GM12878 (cell line): ENCODE measurements at regions not wholly inside any gene's neighbourhood (a gene's known extent, or its start where the extent isn't known, plus 50 kb on each side); places are given as distances from the start of the nearest gene placed in this dataset.

Source experiments
- FOXK2 ChIP-seq: fragments of 450-650 bp; IDR thresholded peaks from 2 replicates; pipeline ENCODE4 v1.6.1; 2017; ENCODE audit warnings: mild to moderate bottlenecking, moderate library complexity
- GABPA ChIP-seq: IDR thresholded peaks from 2 replicates; pipeline ENCODE4 v1.6.1; 2014; ENCODE audit warnings: antibody characterized with exemption, low read depth, mild to moderate bottlenecking, inconsistent platforms
- JUND ChIP-seq: IDR thresholded peaks from 2 replicates; pipeline ENCODE4 v1.6.1; 2012; ENCODE audit warnings: low read depth, mild to moderate bottlenecking, low read length, improper control_type of control experiment, moderate library complexity
- PAX5 ChIP-seq: IDR thresholded peaks from 2 replicates; pipeline ENCODE4 v1.6.1; 2011; ENCODE audit warnings: low read depth, low read length, borderline replicate concordance
- TCF3 ChIP-seq: IDR thresholded peaks from 2 replicates; pipeline ENCODE4 v1.6.1; 2012; ENCODE audit warnings: low read depth, mild to moderate bottlenecking, low read length, borderline replicate concordance; ENCODE audit not compliant: insufficient read depth
- WRNIP1 ChIP-seq: IDR thresholded peaks from 2 replicates; pipeline ENCODE4 v1.6.1; 2011; ENCODE audit warnings: low read depth, low read length, improper control_type of control experiment, borderline replicate concordance
- ZNF217 ChIP-seq: fragments of 450-650 bp; IDR thresholded peaks from 2 replicates; pipeline ENCODE4 v1.6.1; 2017; ENCODE audit warnings: antibody characterized with exemption, mild to moderate bottlenecking
- ZSCAN29 ChIP-seq: fragments of 450-650 bp; IDR thresholded peaks from 2 replicates; pipeline ENCODE4 v1.6.1; 2017; ENCODE audit warnings: mild to moderate bottlenecking, moderate library complexity
- TF ChIP-seq, protein P1 (sequence below): IDR thresholded peaks from 2 replicates; pipeline ENCODE4 v1.6.1; 2011; ENCODE audit warnings: borderline replicate concordance, low read depth, mild to moderate bottlenecking, moderate library complexity, mixed read lengths, low read length; ENCODE audit not compliant: insufficient read depth; ENCODE audit errors: extremely low read length
- TF ChIP-seq, protein P2 (sequence below): fragments of 450-650 bp; IDR thresholded peaks from 2 replicates; pipeline ENCODE4 v1.6.1; 2017; ENCODE audit warnings: low read depth, mild to moderate bottlenecking, moderate library complexity
- TF ChIP-seq, protein P3 (sequence below): fragments of 450-650 bp; IDR thresholded peaks from 2 replicates; pipeline ENCODE4 v1.6.1; 2017; ENCODE audit warnings: antibody characterized with exemption, mild to moderate bottlenecking, moderate library complexity
- TF ChIP-seq, protein P4 (sequence below): IDR thresholded peaks from 2 replicates; pipeline ENCODE4 v1.6.1; 2012; ENCODE audit warnings: low read depth, low read length, improper control_type of control experiment
- TF ChIP-seq, protein P5 (sequence below): fragments of 450-650 bp; formaldehyde crosslinking; IDR thresholded peaks from 2 replicates; pipeline ENCODE4 v1.5.0; 2022; ENCODE audit warnings: mild to moderate bottlenecking, missing genetic modification characterization

DNA sequence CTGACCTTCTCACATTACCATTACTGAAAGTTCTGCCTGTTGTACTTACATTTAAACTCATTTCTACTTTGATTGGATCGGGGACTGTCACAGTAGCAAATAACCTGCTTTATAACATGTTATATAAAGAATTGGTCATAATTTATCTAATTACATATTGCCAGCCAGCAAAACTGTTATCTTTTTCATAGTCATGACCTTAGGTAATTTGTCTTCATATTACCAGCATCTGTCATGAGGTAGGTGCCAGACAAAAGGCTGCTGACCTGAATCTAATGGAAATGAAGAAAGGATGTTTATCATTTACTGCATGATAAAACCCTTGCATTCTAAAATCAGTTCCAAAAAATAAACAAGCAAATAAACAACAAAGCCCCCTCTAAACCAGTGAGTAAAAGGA lies 89.4 kb upstream of the LRP1B start (continued):
- TF ChIP-seq, protein P1, sequence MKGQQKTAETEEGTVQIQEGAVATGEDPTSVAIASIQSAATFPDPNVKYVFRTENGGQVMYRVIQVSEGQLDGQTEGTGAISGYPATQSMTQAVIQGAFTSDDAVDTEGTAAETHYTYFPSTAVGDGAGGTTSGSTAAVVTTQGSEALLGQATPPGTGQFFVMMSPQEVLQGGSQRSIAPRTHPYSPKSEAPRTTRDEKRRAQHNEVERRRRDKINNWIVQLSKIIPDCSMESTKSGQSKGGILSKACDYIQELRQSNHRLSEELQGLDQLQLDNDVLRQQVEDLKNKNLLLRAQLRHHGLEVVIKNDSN, result no peak
- TF ChIP-seq PAX5 (no peak), JUND (no peak), ZSCAN29 (no peak), ZNF217 (no peak), GABPA (no peak), WRNIP1 (no peak), TCF3 (no peak), FOXK2 (no peak)
- TF ChIP-seq, protein P2, sequence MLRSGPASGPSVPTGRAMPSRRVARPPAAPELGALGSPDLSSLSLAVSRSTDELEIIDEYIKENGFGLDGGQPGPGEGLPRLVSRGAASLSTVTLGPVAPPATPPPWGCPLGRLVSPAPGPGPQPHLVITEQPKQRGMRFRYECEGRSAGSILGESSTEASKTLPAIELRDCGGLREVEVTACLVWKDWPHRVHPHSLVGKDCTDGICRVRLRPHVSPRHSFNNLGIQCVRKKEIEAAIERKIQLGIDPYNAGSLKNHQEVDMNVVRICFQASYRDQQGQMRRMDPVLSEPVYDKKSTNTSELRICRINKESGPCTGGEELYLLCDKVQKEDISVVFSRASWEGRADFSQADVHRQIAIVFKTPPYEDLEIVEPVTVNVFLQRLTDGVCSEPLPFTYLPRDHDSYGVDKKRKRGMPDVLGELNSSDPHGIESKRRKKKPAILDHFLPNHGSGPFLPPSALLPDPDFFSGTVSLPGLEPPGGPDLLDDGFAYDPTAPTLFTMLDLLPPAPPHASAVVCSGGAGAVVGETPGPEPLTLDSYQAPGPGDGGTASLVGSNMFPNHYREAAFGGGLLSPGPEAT, result no peak
- TF ChIP-seq, protein P3, sequence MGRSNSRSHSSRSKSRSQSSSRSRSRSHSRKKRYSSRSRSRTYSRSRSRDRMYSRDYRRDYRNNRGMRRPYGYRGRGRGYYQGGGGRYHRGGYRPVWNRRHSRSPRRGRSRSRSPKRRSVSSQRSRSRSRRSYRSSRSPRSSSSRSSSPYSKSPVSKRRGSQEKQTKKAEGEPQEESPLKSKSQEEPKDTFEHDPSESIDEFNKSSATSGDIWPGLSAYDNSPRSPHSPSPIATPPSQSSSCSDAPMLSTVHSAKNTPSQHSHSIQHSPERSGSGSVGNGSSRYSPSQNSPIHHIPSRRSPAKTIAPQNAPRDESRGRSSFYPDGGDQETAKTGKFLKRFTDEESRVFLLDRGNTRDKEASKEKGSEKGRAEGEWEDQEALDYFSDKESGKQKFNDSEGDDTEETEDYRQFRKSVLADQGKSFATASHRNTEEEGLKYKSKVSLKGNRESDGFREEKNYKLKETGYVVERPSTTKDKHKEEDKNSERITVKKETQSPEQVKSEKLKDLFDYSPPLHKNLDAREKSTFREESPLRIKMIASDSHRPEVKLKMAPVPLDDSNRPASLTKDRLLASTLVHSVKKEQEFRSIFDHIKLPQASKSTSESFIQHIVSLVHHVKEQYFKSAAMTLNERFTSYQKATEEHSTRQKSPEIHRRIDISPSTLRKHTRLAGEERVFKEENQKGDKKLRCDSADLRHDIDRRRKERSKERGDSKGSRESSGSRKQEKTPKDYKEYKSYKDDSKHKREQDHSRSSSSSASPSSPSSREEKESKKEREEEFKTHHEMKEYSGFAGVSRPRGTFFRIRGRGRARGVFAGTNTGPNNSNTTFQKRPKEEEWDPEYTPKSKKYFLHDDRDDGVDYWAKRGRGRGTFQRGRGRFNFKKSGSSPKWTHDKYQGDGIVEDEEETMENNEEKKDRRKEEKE, result no peak
- TF ChIP-seq, protein P4, sequence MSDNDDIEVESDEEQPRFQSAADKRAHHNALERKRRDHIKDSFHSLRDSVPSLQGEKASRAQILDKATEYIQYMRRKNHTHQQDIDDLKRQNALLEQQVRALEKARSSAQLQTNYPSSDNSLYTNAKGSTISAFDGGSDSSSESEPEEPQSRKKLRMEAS, result no peak
- TF ChIP-seq, protein P5, sequence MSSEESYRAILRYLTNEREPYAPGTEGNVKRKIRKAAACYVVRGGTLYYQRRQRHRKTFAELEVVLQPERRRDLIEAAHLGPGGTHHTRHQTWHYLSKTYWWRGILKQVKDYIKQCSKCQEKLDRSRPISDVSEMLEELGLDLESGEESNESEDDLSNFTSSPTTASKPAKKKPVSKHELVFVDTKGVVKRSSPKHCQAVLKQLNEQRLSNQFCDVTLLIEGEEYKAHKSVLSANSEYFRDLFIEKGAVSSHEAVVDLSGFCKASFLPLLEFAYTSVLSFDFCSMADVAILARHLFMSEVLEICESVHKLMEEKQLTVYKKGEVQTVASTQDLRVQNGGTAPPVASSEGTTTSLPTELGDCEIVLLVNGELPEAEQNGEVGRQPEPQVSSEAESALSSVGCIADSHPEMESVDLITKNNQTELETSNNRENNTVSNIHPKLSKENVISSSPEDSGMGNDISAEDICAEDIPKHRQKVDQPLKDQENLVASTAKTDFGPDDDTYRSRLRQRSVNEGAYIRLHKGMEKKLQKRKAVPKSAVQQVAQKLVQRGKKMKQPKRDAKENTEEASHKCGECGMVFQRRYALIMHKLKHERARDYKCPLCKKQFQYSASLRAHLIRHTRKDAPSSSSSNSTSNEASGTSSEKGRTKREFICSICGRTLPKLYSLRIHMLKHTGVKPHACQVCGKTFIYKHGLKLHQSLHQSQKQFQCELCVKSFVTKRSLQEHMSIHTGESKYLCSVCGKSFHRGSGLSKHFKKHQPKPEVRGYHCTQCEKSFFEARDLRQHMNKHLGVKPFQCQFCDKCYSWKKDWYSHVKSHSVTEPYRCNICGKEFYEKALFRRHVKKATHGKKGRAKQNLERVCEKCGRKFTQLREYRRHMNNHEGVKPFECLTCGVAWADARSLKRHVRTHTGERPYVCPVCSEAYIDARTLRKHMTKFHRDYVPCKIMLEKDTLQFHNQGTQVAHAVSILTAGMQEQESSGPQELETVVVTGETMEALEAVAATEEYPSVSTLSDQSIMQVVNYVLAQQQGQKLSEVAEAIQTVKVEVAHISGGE, result no peak
